H1 (cell line): ENCODE measurements at regions not wholly inside any gene's neighbourhood (a gene's known extent, or its start where the extent isn't known, plus 50 kb on each side); places are given as distances from the start of the nearest gene placed in this dataset.

ENCODE experiments used
- CTCF ChIA-PET: fragments of 300-600 bp; sonication (Branson Sonifier 250); formaldehyde crosslinking; loops from one replicate; lab custom pipeline; 2021; ENCODE audit not compliant: partially characterized antibody; lab: Charles Lee
- POLR2A ChIA-PET: fragments of 300-600 bp; sonication (Branson Sonifier 250); formaldehyde crosslinking; loops from one replicate; lab custom pipeline; 2021; ENCODE audit warnings: inconsistent platforms; ENCODE audit not compliant: partially characterized antibody; lab: Charles Lee
- DNase-seq, 2 experiments: peaks; one replicate each; pipeline versions ENCODE4 v3.0.0 to v3.0.0-alpha.2; 2010 to 2022; ENCODE audit warnings: low spot score in 2 of 2, low read depth in 1 of 2, mixed read lengths in 1 of 2
- FAIRE-seq: peaks from 2 replicates; lab custom pipeline; 2011; peaks lifted over from hg19 to GRCh38; lab: Jason Lieb, UNC
- H2AFZ ChIP-seq: 2 replicates; pipeline ENCODE4 v1.8.1; 2012; ENCODE audit warnings: low read length, inconsistent platforms
- H2AK5ac ChIP-seq: 2 replicates; pipeline ENCODE4 v1.6.1; 2013; ENCODE audit warnings: low read depth, low read length
- H2BK120ac ChIP-seq: replicated peaks from 2 replicates; pipeline ENCODE3; 2013; ENCODE audit warnings: low read depth, low read length, inconsistent platforms
- H2BK12ac ChIP-seq: 2 replicates; pipeline ENCODE4 v1.6.1; 2013; ENCODE audit warnings: low read depth, low read length
- H2BK15ac ChIP-seq: 2 replicates; pipeline ENCODE4 v1.6.1; 2013; ENCODE audit warnings: low read length
- H2BK20ac ChIP-seq: 2 replicates; pipeline ENCODE4 v1.6.1; 2013; ENCODE audit warnings: low read length
- H2BK5ac ChIP-seq: 2 replicates; pipeline ENCODE4 v1.6.1; 2013; ENCODE audit warnings: low read depth, low read length
- H3K14ac ChIP-seq: 2 replicates; pipeline ENCODE4 v1.6.1; 2013; ENCODE audit warnings: inconsistent platforms; ENCODE audit not compliant: insufficient read length
- H3K18ac ChIP-seq: 2 replicates; pipeline ENCODE4 v1.6.1; 2013; ENCODE audit warnings: low read length; ENCODE audit errors: extremely low read depth
- H3K23ac ChIP-seq: 2 replicates; pipeline ENCODE4 v1.6.1; 2013; ENCODE audit warnings: inconsistent platforms; ENCODE audit not compliant: insufficient read length
- H3K23me2 ChIP-seq: 2 replicates; pipeline ENCODE4 v1.6.1; 2013; ENCODE audit warnings: low read depth, low read length
- H3K27ac ChIP-seq: 2 replicates; pipeline ENCODE4 v1.6.1; 2011; ENCODE audit warnings: low read depth, low read length, inconsistent platforms
- H3K27me3 ChIP-seq, 4 experiments: replicated peaks in 1 of 4; 1 replicate in 1 of 4; 2 replicates in 3 of 4; pipeline versions ENCODE4 v1.6.1 to v1.8.1; 2011 to 2013; ENCODE audit warnings: low read length in 3 of 4, mild to moderate bottlenecking in 3 of 4, inconsistent platforms in 2 of 4, mixed read lengths in 2 of 4, moderate library complexity in 1 of 4; ENCODE audit not compliant: control insufficient read depth in 3 of 4, insufficient read depth in 3 of 4; ENCODE audit errors: extremely low read depth in 1 of 4
- H3K36me3 ChIP-seq, 4 experiments: 2 replicates each; pipeline versions ENCODE4 v1.6.1 to v1.8.1; 2011 to 2013; ENCODE audit warnings: mild to moderate bottlenecking in 4 of 4, low read length in 3 of 4, moderate library complexity in 2 of 4, control low read depth in 1 of 4, inconsistent platforms in 1 of 4; ENCODE audit not compliant: insufficient read depth in 4 of 4, control insufficient read depth in 2 of 4
- H3K4ac ChIP-seq: replicated peaks from 2 replicates; pipeline ENCODE3; 2013; ENCODE audit warnings: low read length, low read depth, mixed read lengths, inconsistent platforms; ENCODE audit not compliant: insufficient read length
- H3K4me1 ChIP-seq, 4 experiments: replicated peaks in 1 of 4; 1 replicate in 1 of 4; 2 replicates in 3 of 4; pipeline versions ENCODE4 v1.6.1 to v1.8.1; 2011 to 2013; ENCODE audit warnings: low read length in 3 of 4, inconsistent platforms in 2 of 4, mixed read lengths in 1 of 4; ENCODE audit not compliant: insufficient read depth in 4 of 4, control insufficient read depth in 3 of 4
- H3K4me2 ChIP-seq, 2 experiments: 2 replicates each; pipeline versions ENCODE4 v1.6.1 to v1.8.1; 2011 to 2013; ENCODE audit warnings: low read depth in 2 of 2, low read length in 2 of 2, control low read depth in 1 of 2, inconsistent platforms in 1 of 2, mild to moderate bottlenecking in 1 of 2; ENCODE audit not compliant: insufficient read depth in 1 of 2
- H3K4me3 ChIP-seq, 4 experiments: fragments of 200-600, 300-600 bp in 1 of 4; sonication (generic), shearing (Covaris generic), sonication (Bioruptor Twin) in 1 of 4; 2 replicates each; pipeline versions ENCODE4 v1.5.1 to v1.8.1; 2011 to 2016; ENCODE audit warnings: low read length in 4 of 4, low read depth in 3 of 4, control low read depth in 2 of 4, inconsistent platforms in 2 of 4, mild to moderate bottlenecking in 2 of 4, mixed read lengths in 1 of 4, moderate library complexity in 1 of 4; ENCODE audit not compliant: insufficient read depth in 2 of 4; ENCODE audit errors: extremely low read depth in 1 of 4
- H3K56ac ChIP-seq: replicated peaks from 2 replicates; pipeline ENCODE3; 2013; ENCODE audit warnings: low read depth, mild to moderate bottlenecking, mixed read lengths, low read length, inconsistent platforms; ENCODE audit not compliant: insufficient read length
- H3K79me1 ChIP-seq: 2 replicates; pipeline ENCODE4 v1.6.1; 2013; ENCODE audit warnings: low read depth, low read length, control low read depth
- H3K79me2 ChIP-seq, 2 experiments: 2 replicates each; pipeline versions ENCODE4 v1.6.1 to v1.8.1; 2012 to 2013; ENCODE audit warnings: low read length in 2 of 2, mild to moderate bottlenecking in 2 of 2, inconsistent platforms in 1 of 2; ENCODE audit not compliant: insufficient read depth in 2 of 2, control insufficient read depth in 1 of 2
- H3K9ac ChIP-seq, 4 experiments: replicated peaks in 1 of 4; 1 replicate in 1 of 4; 2 replicates in 3 of 4; pipeline versions ENCODE4 v1.6.1 to v1.8.1; 2011 to 2013; ENCODE audit warnings: low read depth in 3 of 4, low read length in 3 of 4, control low read depth in 2 of 4, mild to moderate bottlenecking in 2 of 4, moderate library complexity in 2 of 4, inconsistent platforms in 1 of 4; ENCODE audit errors: extremely low read depth in 1 of 4
- H3K9me3 ChIP-seq, 2 experiments: 2 replicates each; pipeline versions ENCODE4 v1.6.1 to v1.8.1; 2012 to 2013; ENCODE audit warnings: mild to moderate bottlenecking in 2 of 2, moderate library complexity in 2 of 2, control low read depth in 1 of 2, inconsistent platforms in 1 of 2, low read depth in 1 of 2, low read length in 1 of 2, mixed read lengths in 1 of 2; ENCODE audit not compliant: insufficient read depth in 2 of 2
- H4K20me1 ChIP-seq, 2 experiments: replicated peaks in 1 of 2; 2 replicates each; pipeline versions ENCODE3 to v1.8.1; 2011 to 2013; ENCODE audit warnings: inconsistent platforms in 2 of 2, low read length in 2 of 2, mild to moderate bottlenecking in 1 of 2; ENCODE audit not compliant: insufficient read depth in 2 of 2, control insufficient read depth in 1 of 2
- H4K5ac ChIP-seq: 2 replicates; pipeline ENCODE4 v1.6.1; 2013; ENCODE audit warnings: low read length, low read depth, mixed read lengths, inconsistent platforms; ENCODE audit not compliant: insufficient read length
- H4K8ac ChIP-seq: 2 replicates; pipeline ENCODE4 v1.8.0; 2013; ENCODE audit warnings: mild to moderate bottlenecking, moderate library complexity, low read length, inconsistent platforms; ENCODE audit not compliant: insufficient read depth; ENCODE audit errors: extremely low read depth
- H4K91ac ChIP-seq: replicated peaks from 2 replicates; pipeline ENCODE3; 2013; ENCODE audit warnings: low read length, mixed read lengths, inconsistent platforms; ENCODE audit not compliant: insufficient read length
- EGR1 ChIP-seq: IDR thresholded peaks from 2 replicates; pipeline ENCODE4 v1.6.1; 2011; ENCODE audit warnings: low read depth, low read length, borderline replicate concordance
- HDAC6 ChIP-seq: IDR thresholded peaks from one replicate; pipeline ENCODE4 v1.7.1; 2012; ENCODE audit warnings: low read depth, mild to moderate bottlenecking, inconsistent platforms, low read length, moderate library complexity
- PHF8 ChIP-seq: fragments of 200-600 bp; sonication (generic); conservative IDR thresholded peaks from 2 replicates; pipeline ENCODE4 v1.7.1; 2012; ENCODE audit warnings: low read depth, mild to moderate bottlenecking, inconsistent platforms, low read length, moderate library complexity
- RBBP5 ChIP-seq: IDR thresholded peaks from 2 replicates; pipeline ENCODE4 v1.7.1; 2012; ENCODE audit warnings: low read depth, mild to moderate bottlenecking, inconsistent platforms, low read length, moderate library complexity, borderline replicate concordance
- WGBS, 2 experiments: shearing (Covaris generic) in 1 of 2; methylation state at CpG; one replicate each; pipeline versions ENCODE4 v1.1.6 to v1.1.7; 2013 to 2015; ENCODE audit warnings: low lambda C conversion rate in 2 of 2, mixed read lengths in 2 of 2, inconsistent platforms in 1 of 2, low coverage in 1 of 2, missing lambda C conversion rate in 1 of 2; ENCODE audit not compliant: insufficient replicate concordance in 2 of 2, insufficient coverage in 1 of 2, insufficient read length in 1 of 2; ENCODE audit errors: extremely low coverage in 1 of 2, missing lambda C conversion rate in 1 of 2; 5-methylcytosine and 5-hydroxymethylcytosine counted together

DNA sequence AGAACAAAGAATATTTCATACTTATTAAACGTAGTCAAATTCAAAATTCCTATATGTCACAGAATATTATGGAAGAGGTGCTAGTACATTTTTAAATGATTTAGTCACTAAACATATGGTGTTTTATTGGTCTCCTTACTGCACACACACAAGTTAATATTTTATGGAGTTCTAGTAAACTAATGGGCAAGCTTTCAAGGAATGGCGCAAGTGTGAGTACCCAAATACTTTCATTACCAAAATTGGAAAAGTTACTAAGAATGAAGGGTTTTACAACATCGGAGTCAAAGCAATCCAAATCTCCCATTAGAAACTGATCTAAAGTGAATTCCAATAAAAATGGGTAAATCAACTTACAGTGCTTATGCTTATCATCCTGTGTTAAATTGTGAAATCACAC lies 921.9 kb downstream of the ADGRL2 start:
- H3K4ac ChIP-seq = no peak overlapping the region
- no peak overlapping the region for H2AFZ ChIP-seq
- H3K4me3 ChIP-seq = no peak overlapping the region
- no peak overlapping the region for H2BK120ac ChIP-seq
- no peaks in the 10 kb centered on the region for H4K20me1 ChIP-seq
- H3K79me1 ChIP-seq = no peaks in the 10 kb centered on the region
- H2BK12ac ChIP-seq = no peak overlapping the region
- no peak overlapping the region for H3K18ac ChIP-seq
- H3K4me2 ChIP-seq = no peak overlapping the region
- no peaks in the 10 kb centered on the region for H3K9me3 ChIP-seq
- DNase-seq (no peak), FAIRE-seq (no peak)
- no peak overlapping the region for H3K56ac ChIP-seq
- no peak overlapping the region for H4K5ac ChIP-seq
- no peaks in the 10 kb centered on the region for H3K36me3 ChIP-seq
- H3K27ac ChIP-seq = no peak overlapping the region
- no peak overlapping the region for H2BK20ac ChIP-seq
- H2AK5ac ChIP-seq = no peak overlapping the region
- H4K91ac ChIP-seq = no peak overlapping the region
- ChIA-PET POLR2A (no interaction called here), CTCF (no interaction called here)
- H3K23ac ChIP-seq = no peak overlapping the region
- H3K79me2 ChIP-seq = no peaks in the 10 kb centered on the region
- 90% methylated on average over 3 of the region's 3 CpGs; no CpG with 5 or more reads in 1 of the 2 experiments for WGBS, 2 experiments
- no peak overlapping the region for H2BK15ac ChIP-seq
- no peaks in the 10 kb centered on the region for H3K4me1 ChIP-seq
- H4K8ac ChIP-seq = no peak overlapping the region
- no peak overlapping the region for H3K9ac ChIP-seq
- TF ChIP-seq EGR1 = no peak
- TF ChIP-seq PHF8 = no peak
- TF ChIP-seq HDAC6 = no peak
- TF ChIP-seq RBBP5 = no peak
- no peak overlapping the region for H3K14ac ChIP-seq
- no peaks in the 10 kb centered on the region for H3K23me2 ChIP-seq
- no peak overlapping the region for H2BK5ac ChIP-seq
- H3K27me3 ChIP-seq = no peaks in the 10 kb centered on the region
